Thyroid gland (tissue), 4 donors: ENCODE measurements at regions not wholly inside any gene's neighbourhood (a gene's known extent, or its start where the extent isn't known, plus 50 kb on each side); places are given as distances from the start of the nearest gene placed in this dataset.

Source experiments
- DNase-seq, 2 donors: peaks; one replicate each; pipeline ENCODE4 v3.0.0-alpha.2; 2019
- H3K27ac ChIP-seq, 3 donors: fragments of 200-600 bp; sonication (generic); 1 replicate in 2 of 3; 2 replicates in 1 of 3; pipeline ENCODE4 v1.5.1; 2016 to 2019; ENCODE audit warnings: mild to moderate bottlenecking in 1 of 3, moderate library complexity in 1 of 3
- H3K27me3 ChIP-seq: fragments of 200-600 bp; sonication (generic); one replicate; pipeline ENCODE4 v1.5.1; 2019
- H3K36me3 ChIP-seq, 2 donors: fragments of 200-600 bp; sonication (generic); one replicate each; pipeline ENCODE4 v1.5.1; 2016 to 2019
- H3K4me1 ChIP-seq, 2 donors: fragments of 200-600 bp; sonication (generic); one replicate each; pipeline ENCODE4 v1.5.1; 2017 to 2019
- H3K4me3 ChIP-seq, 3 donors: fragments of 200-600 bp; sonication (generic); replicated peaks in 1 of 3; 1 replicate in 2 of 3; 2 replicates in 1 of 3; pipeline ENCODE4 v1.5.1; 2016; ENCODE audit warnings: mild to moderate bottlenecking in 1 of 3
- H3K9me3 ChIP-seq: fragments of 200-600 bp; sonication (generic); one replicate; pipeline ENCODE4 v1.5.1; 2017
- CTCF ChIP-seq, 6 experiments: fragments of 200-600 bp in 3 of 6; fragments of 450-650 bp in 3 of 6; sonication (generic) in 3 of 6; IDR thresholded peaks; one replicate each; pipeline ENCODE4 v1.5.1; 2016 to 2019; ENCODE audit warnings: antibody characterized with exemption in 6 of 6, mild to moderate bottlenecking in 2 of 6, inconsistent platforms in 1 of 6, moderate library complexity in 1 of 6
- POLR2A ChIP-seq, 2 donors: fragments of 450-650 bp; IDR thresholded peaks; one replicate each; pipeline ENCODE4 v1.6.1; 2017; ENCODE audit warnings: antibody characterized with exemption in 2 of 2, mild to moderate bottlenecking in 2 of 2, moderate library complexity in 1 of 2
- WGBS, 2 donors: methylation state at CpG; one replicate each; pipeline ENCODE4 v1.1.5; 2017; 5-methylcytosine and 5-hydroxymethylcytosine counted together
- intact Hi-C: fragments of 100-400 bp; cut with DNase I; formaldehyde crosslinking; loops from one replicate; pipeline ENCODE4 v1.15.1; 2023

- Histone ChIP-seq H3K4me3 (no peak overlapping the region), H3K36me3 (no peaks in the 10 kb centered on the region), H3K27me3 (no peaks in the 10 kb centered on the region), H3K27ac (no peak overlapping the region), H3K4me1 (no peaks in the 10 kb centered on the region), H3K9me3 (no peaks in the 10 kb centered on the region)
- intact Hi-C loops = no loop called here
- no peak for TF ChIP-seq CTCF (IDR thresholded peaks at IDR 0.05)
- no peak for TF ChIP-seq POLR2A (IDR thresholded peaks at IDR 0.05)
- no peak for DNase-seq
Measured at GRCh38 chr4:59348949-59349348, 1851.2 kb upstream of the ADGRL3 start.

DNA sequence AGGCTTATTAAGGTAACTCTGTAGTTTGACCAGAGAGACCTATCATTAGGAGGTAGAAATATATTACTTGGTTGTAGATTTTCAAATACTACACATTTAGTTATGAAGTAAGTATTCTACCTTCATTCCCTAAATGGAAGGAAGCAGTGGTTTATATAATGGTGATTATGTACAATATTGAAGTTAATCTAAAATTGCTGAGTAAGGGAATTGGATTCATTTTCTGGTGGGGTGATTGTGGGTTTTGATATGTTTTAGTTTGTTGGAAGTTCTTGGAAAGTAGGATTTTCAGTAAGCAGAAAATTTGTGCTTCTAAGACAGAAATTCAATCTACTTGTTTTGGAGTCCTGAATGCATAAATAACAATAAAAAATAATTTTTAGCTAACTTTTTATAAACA is 1830.9 kb upstream of the ADGRL3 start:
- Histone ChIP-seq H3K4me1 (no peaks in the 10 kb centered on the region), H3K36me3 (no peaks in the 10 kb centered on the region), H3K27ac (no peak overlapping the region), H3K27me3 (no peaks in the 10 kb centered on the region), H3K4me3 (no peak overlapping the region), H3K9me3 (no peaks in the 10 kb centered on the region)
- TF ChIP-seq CTCF (IDR thresholded peaks at IDR 0.05) (no peak), POLR2A (IDR thresholded peaks at IDR 0.05) (no peak)
- DNase-seq = no peak
- intact Hi-C loops = no loop called here

GRCh38 chr4:59374416-59374815 is 1825.7 kb upstream of the ADGRL3 start:
- no peaks in the 10 kb centered on the region for H3K36me3 ChIP-seq
- no peak for DNase-seq
- no peaks in the 10 kb centered on the region for H3K27me3 ChIP-seq
- no peaks in the 10 kb centered on the region for H3K9me3 ChIP-seq
- H3K4me3 ChIP-seq = no peak overlapping the region
- 71 to 77% methylated on average over 3 of the region's 3 CpGs for WGBS, 2 donors
- TF ChIP-seq POLR2A (IDR thresholded peaks at IDR 0.05) = no peak
- TF ChIP-seq CTCF (IDR thresholded peaks at IDR 0.05) = no peak
- H3K27ac ChIP-seq = no peak overlapping the region
- intact Hi-C loops = no loop called here
- no peaks in the 10 kb centered on the region for H3K4me1 ChIP-seq

DNA sequence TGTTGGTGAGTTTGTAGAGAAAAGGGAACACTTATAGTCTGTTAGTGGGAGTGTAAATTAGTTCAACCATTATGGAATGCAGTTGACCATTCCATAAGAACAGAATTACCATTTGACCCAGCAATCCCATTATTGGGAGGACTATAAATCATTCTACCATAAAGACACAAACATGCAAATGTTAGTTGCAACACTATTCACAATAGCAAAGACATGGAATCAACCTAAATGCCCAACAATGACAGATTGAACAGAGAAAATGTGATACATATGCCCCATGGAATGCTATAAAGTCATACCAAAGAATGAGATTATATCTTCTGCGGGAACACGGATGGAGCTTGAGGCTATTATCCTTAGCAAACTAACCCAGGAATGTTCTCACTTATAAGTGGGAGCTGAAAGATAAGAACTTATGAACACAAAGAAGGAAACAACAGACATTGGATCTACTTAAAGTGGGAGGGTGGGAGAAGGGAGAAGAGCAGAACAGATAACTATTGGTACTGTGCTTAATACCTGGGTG is 1819.2 kb upstream of the ADGRL3 start:
- intact Hi-C loops = no loop called here
- Histone ChIP-seq H3K4me3 (no peak overlapping the region), H3K27ac (no peak overlapping the region), H3K4me1 (no peaks in the 10 kb centered on the region), H3K9me3 (no peaks in the 10 kb centered on the region), H3K27me3 (no peaks in the 10 kb centered on the region), H3K36me3 (no peaks in the 10 kb centered on the region)
- 71 to 72% methylated on average over 2 of the region's 2 CpGs for WGBS, 2 donors
- no peak for DNase-seq
- TF ChIP-seq POLR2A (IDR thresholded peaks at IDR 0.05) (no peak), CTCF (IDR thresholded peaks at IDR 0.05) (no peak)

GRCh38 chr4:59381591-59381990 is 1818.5 kb upstream of the ADGRL3 start:
- Histone ChIP-seq H3K9me3 (no peaks in the 10 kb centered on the region), H3K36me3 (no peaks in the 10 kb centered on the region), H3K4me1 (no peaks in the 10 kb centered on the region), H3K4me3 (no peak overlapping the region), H3K27ac (no peak overlapping the region), H3K27me3 (no peaks in the 10 kb centered on the region)
- 83 to 86% methylated on average over 2 of the region's 2 CpGs for WGBS, 2 donors
- no peak for DNase-seq
- intact Hi-C loops = no loop called here
- TF ChIP-seq POLR2A (IDR thresholded peaks at IDR 0.05) = no peak
- no peak for TF ChIP-seq CTCF (IDR thresholded peaks at IDR 0.05)
